ENCODE measurements at regions not wholly inside any gene's neighbourhood (a gene's known extent, or its start where the extent isn't known, plus 50 kb on each side); places are given as distances from the start of the nearest gene placed in this dataset.

- Histone ChIP-seq H3K36me3 (replicated peaks in 1 of 2; ENCODE audit: control insufficient read depth in 2 of 2, insufficient read depth in 2 of 2, low read length in 2 of 2) (no peaks in the 10 kb centered on the region), H3K27me3 (ENCODE audit: control insufficient read depth in 3 of 3, insufficient read depth in 3 of 3, low read depth in 1 of 3, low read length in 3 of 3) (peaks cover 0 to 72% (median 8%) of the 10 kb centered on the region in 3 experiments), H3K27ac (replicated peaks; ENCODE audit: low read length) (no peak overlapping the region), H2BK5ac (ENCODE audit: low read length) (no peak overlapping the region), H2BK12ac (ENCODE audit: low read length) (no peak overlapping the region), H3K9me3 (replicated peaks in 1 of 2; ENCODE audit: control insufficient read depth in 2 of 2, insufficient read depth in 1 of 2, low read depth in 1 of 2, low read length in 2 of 2) (no peaks in the 10 kb centered on the region), H3K18ac (ENCODE audit: low read length) (no peak overlapping the region), H4K8ac (ENCODE audit: low read depth, low read length) (no peak overlapping the region), H3K4ac (ENCODE audit: low read length) (no peak overlapping the region), H3K4me2 (ENCODE audit: insufficient read depth, low read length, poor library complexity, severe bottlenecking) (no peak overlapping the region), H2BK15ac (ENCODE audit: low read length) (no peak overlapping the region), H4K91ac (ENCODE audit: low read depth, low read length, poor library complexity) (no peak overlapping the region), H3K4me3 (ENCODE audit: low read length in 2 of 2) (no peak overlapping the region), H3K23ac (ENCODE audit: low read depth, low read length, poor library complexity) (no peak overlapping the region), H2AK5ac (ENCODE audit: low read depth, low read length) (no peak overlapping the region), H2AFZ (ENCODE audit: low read length) (no peak overlapping the region), H3K4me1 (ENCODE audit: control insufficient read depth in 2 of 2, insufficient read depth in 1 of 2, low read depth in 1 of 2, low read length in 2 of 2) (no peaks in the 10 kb centered on the region), H3K79me1 (ENCODE audit: low read depth, low read length) (no peaks in the 10 kb centered on the region), H3K14ac (ENCODE audit: low read length) (no peak overlapping the region), H2BK120ac (ENCODE audit: low read depth, low read length) (no peak overlapping the region), H3K9ac (ENCODE audit: low read depth, low read length, poor library complexity) (no peak overlapping the region)
- no CpG with 5 or more reads among the region's 6 CpGs for WGBS, 2 donors (ENCODE audit: extremely low coverage in 2 of 2, insufficient read length in 2 of 2, insufficient replicate concordance in 1 of 2)
- no peak for DNase-seq (ENCODE audit: low spot score)
Measured at GRCh38 chr2:120430957-120431356, 85.0 kb downstream of the INHBB start.

- Histone ChIP-seq H3K4ac (ENCODE audit: low read length) (no peak overlapping the region), H3K27me3 (ENCODE audit: control insufficient read depth in 3 of 3, insufficient read depth in 3 of 3, low read depth in 1 of 3, low read length in 3 of 3) (peaks cover 0 to 66% (median 10%) of the 10 kb centered on the region in 3 experiments), H3K9me3 (replicated peaks in 1 of 2; ENCODE audit: control insufficient read depth in 2 of 2, insufficient read depth in 1 of 2, low read depth in 1 of 2, low read length in 2 of 2) (no peaks in the 10 kb centered on the region), H4K8ac (ENCODE audit: low read depth, low read length) (no peak overlapping the region), H3K4me1 (ENCODE audit: control insufficient read depth in 2 of 2, insufficient read depth in 1 of 2, low read depth in 1 of 2, low read length in 2 of 2) (no peaks in the 10 kb centered on the region), H2AFZ (ENCODE audit: low read length) (no peak overlapping the region), H3K4me2 (ENCODE audit: insufficient read depth, low read length, poor library complexity, severe bottlenecking) (no peak overlapping the region), H3K4me3 (ENCODE audit: low read length in 2 of 2) (no peak overlapping the region), H4K91ac (ENCODE audit: low read depth, low read length, poor library complexity) (no peak overlapping the region), H3K14ac (ENCODE audit: low read length) (no peak overlapping the region), H2BK12ac (ENCODE audit: low read length) (no peak overlapping the region), H2BK5ac (ENCODE audit: low read length) (no peak overlapping the region), H3K79me1 (ENCODE audit: low read depth, low read length) (no peaks in the 10 kb centered on the region), H3K9ac (ENCODE audit: low read depth, low read length, poor library complexity) (no peak overlapping the region), H3K36me3 (replicated peaks in 1 of 2; ENCODE audit: control insufficient read depth in 2 of 2, insufficient read depth in 2 of 2, low read length in 2 of 2) (no peaks in the 10 kb centered on the region), H3K18ac (ENCODE audit: low read length) (no peak overlapping the region), H2AK5ac (ENCODE audit: low read depth, low read length) (no peak overlapping the region), H2BK120ac (ENCODE audit: low read depth, low read length) (no peak overlapping the region), H3K27ac (replicated peaks; ENCODE audit: low read length) (no peak overlapping the region), H2BK15ac (ENCODE audit: low read length) (no peak overlapping the region), H3K23ac (ENCODE audit: low read depth, low read length, poor library complexity) (no peak overlapping the region)
- WGBS, 2 donors (ENCODE audit: extremely low coverage in 2 of 2, insufficient read length in 2 of 2, insufficient replicate concordance in 1 of 2) = no CpG with 5 or more reads among the region's 20 CpGs
- no peak for DNase-seq (ENCODE audit: low spot score)
Measured at GRCh38 chr2:120431386-120432292, 85.7 kb downstream of the INHBB start.

- H2BK12ac ChIP-seq (ENCODE audit: low read length) = no peak overlapping the region
- peak overlapping the region; percentile 82 for H3K23ac ChIP-seq (ENCODE audit: low read depth, low read length, poor library complexity)
- H2BK120ac ChIP-seq (ENCODE audit: low read depth, low read length) = no peak overlapping the region
- H3K9me3 ChIP-seq (replicated peaks in 1 of 2; ENCODE audit: control insufficient read depth in 2 of 2, insufficient read depth in 1 of 2, low read depth in 1 of 2, low read length in 2 of 2) = no peaks in the 10 kb centered on the region
- H3K18ac ChIP-seq (ENCODE audit: low read length) = peak overlapping the region; percentile 30
- no peak for DNase-seq (ENCODE audit: low spot score)
- H3K4me3 ChIP-seq (ENCODE audit: low read length in 2 of 2) = no peak overlapping the region
- no peak overlapping the region for H3K4ac ChIP-seq (ENCODE audit: low read length)
- H3K4me1 ChIP-seq (ENCODE audit: control insufficient read depth in 2 of 2, insufficient read depth in 1 of 2, low read depth in 1 of 2, low read length in 2 of 2) = no peaks in the 10 kb centered on the region
- H3K27ac ChIP-seq (replicated peaks; ENCODE audit: low read length) = no peak overlapping the region
- H3K9ac ChIP-seq (ENCODE audit: low read depth, low read length, poor library complexity) = no peak overlapping the region
- H2AFZ ChIP-seq (ENCODE audit: low read length) = no peak overlapping the region
- H3K36me3 ChIP-seq (replicated peaks in 1 of 2; ENCODE audit: control insufficient read depth in 2 of 2, insufficient read depth in 2 of 2, low read length in 2 of 2) = no peaks in the 10 kb centered on the region
- H2BK15ac ChIP-seq (ENCODE audit: low read length) = no peak overlapping the region
- H4K8ac ChIP-seq (ENCODE audit: low read depth, low read length) = no peak overlapping the region
- no peaks in the 10 kb centered on the region for H3K79me1 ChIP-seq (ENCODE audit: low read depth, low read length)
- no peak overlapping the region for H4K91ac ChIP-seq (ENCODE audit: low read depth, low read length, poor library complexity)
- H3K14ac ChIP-seq (ENCODE audit: low read length) = peak overlapping the region; percentile 78
- peak overlapping the region; percentile 60 for H2AK5ac ChIP-seq (ENCODE audit: low read depth, low read length)
- no CpG with 5 or more reads among the region's 24 CpGs for WGBS, 2 donors (ENCODE audit: extremely low coverage in 2 of 2, insufficient read length in 2 of 2, insufficient replicate concordance in 1 of 2)
- peaks cover 0 to 68% (median 10%) of the 10 kb centered on the region in 3 experiments for H3K27me3 ChIP-seq (ENCODE audit: control insufficient read depth in 3 of 3, insufficient read depth in 3 of 3, low read depth in 1 of 3, low read length in 3 of 3)
- H2BK5ac ChIP-seq (ENCODE audit: low read length) = no peak overlapping the region
- H3K4me2 ChIP-seq (ENCODE audit: insufficient read depth, low read length, poor library complexity, severe bottlenecking) = no peak overlapping the region
Measured at GRCh38 chr2:120432293-120432975, 86.5 kb downstream of the INHBB start.

All from neuronal stem cell (in vitro differentiated cells).